Thoracic aorta (tissue), 2 donors: ENCODE measurements at regions not wholly inside any gene's neighbourhood (a gene's known extent, or its start where the extent isn't known, plus 50 kb on each side); places are given as distances from the start of the nearest gene placed in this dataset.

Experiments used
- ATAC-seq: fragments of 150-250 bp; one replicate; pipeline ENCODE4 v1.8.0; 2017; ENCODE audit warnings: low read depth; ENCODE audit not compliant: insufficient number of reproducible peaks, low FRiP score
- DNase-seq: peaks from one replicate; pipeline ENCODE4 v3.0.0-alpha.2; 2020; ENCODE audit warnings: low spot score
- H3K27ac ChIP-seq, 2 donors: fragments of 200-600 bp; sonication (generic); 1 replicate in 1 of 2; 2 replicates in 1 of 2; pipeline ENCODE4 v1.5.1; 2016; ENCODE audit warnings: mild to moderate bottlenecking in 2 of 2, moderate library complexity in 2 of 2
- H3K27me3 ChIP-seq: fragments of 200-600 bp; sonication (generic); replicated peaks from 2 replicates; pipeline ENCODE4 v1.6.0; 2016; ENCODE audit warnings: mild to moderate bottlenecking; ENCODE audit not compliant: insufficient read depth
- H3K36me3 ChIP-seq: fragments of 200-600 bp; sonication (generic); one replicate; pipeline ENCODE4 v1.5.1; 2016
- H3K4me1 ChIP-seq, 2 donors: fragments of 200-600 bp; sonication (generic); 1 replicate in 1 of 2; 2 replicates in 1 of 2; pipeline versions ENCODE4 v1.5.1 to v1.6.0; 2016; ENCODE audit warnings: low read depth in 2 of 2, mild to moderate bottlenecking in 1 of 2; ENCODE audit not compliant: control insufficient read depth in 1 of 2
- H3K4me3 ChIP-seq: fragments of 200-600 bp; sonication (generic); 2 replicates; pipeline ENCODE4 v1.5.1; 2016; ENCODE audit warnings: mild to moderate bottlenecking
- H3K9me3 ChIP-seq: fragments of 200-600 bp; sonication (generic); 2 replicates; pipeline ENCODE4 v1.5.1; 2016
- TF ChIP-seq, protein P1 (sequence below): fragments of 200-600 bp; sonication (generic); IDR thresholded peaks from one replicate; pipeline ENCODE4 v1.5.1; 2019; ENCODE audit warnings: antibody characterized with exemption

- no peak for ATAC-seq
- peaks cover 0 to 4% of the 10 kb centered on the region in 2 donors for H3K4me1 ChIP-seq
- no peak overlapping the region for H3K27ac ChIP-seq
- TF ChIP-seq, protein P1, sequence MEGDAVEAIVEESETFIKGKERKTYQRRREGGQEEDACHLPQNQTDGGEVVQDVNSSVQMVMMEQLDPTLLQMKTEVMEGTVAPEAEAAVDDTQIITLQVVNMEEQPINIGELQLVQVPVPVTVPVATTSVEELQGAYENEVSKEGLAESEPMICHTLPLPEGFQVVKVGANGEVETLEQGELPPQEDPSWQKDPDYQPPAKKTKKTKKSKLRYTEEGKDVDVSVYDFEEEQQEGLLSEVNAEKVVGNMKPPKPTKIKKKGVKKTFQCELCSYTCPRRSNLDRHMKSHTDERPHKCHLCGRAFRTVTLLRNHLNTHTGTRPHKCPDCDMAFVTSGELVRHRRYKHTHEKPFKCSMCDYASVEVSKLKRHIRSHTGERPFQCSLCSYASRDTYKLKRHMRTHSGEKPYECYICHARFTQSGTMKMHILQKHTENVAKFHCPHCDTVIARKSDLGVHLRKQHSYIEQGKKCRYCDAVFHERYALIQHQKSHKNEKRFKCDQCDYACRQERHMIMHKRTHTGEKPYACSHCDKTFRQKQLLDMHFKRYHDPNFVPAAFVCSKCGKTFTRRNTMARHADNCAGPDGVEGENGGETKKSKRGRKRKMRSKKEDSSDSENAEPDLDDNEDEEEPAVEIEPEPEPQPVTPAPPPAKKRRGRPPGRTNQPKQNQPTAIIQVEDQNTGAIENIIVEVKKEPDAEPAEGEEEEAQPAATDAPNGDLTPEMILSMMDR = no peak
- DNase-seq = no peak
- no peak overlapping the region for H3K4me3 ChIP-seq
- no peaks in the 10 kb centered on the region for H3K27me3 ChIP-seq
- H3K36me3 ChIP-seq = no peaks in the 10 kb centered on the region
- H3K9me3 ChIP-seq = no peaks in the 10 kb centered on the region
These were observed 182.5 kb downstream of the NFKBIZ start for GRCh38 chr3:102031834-102032233.

DNA sequence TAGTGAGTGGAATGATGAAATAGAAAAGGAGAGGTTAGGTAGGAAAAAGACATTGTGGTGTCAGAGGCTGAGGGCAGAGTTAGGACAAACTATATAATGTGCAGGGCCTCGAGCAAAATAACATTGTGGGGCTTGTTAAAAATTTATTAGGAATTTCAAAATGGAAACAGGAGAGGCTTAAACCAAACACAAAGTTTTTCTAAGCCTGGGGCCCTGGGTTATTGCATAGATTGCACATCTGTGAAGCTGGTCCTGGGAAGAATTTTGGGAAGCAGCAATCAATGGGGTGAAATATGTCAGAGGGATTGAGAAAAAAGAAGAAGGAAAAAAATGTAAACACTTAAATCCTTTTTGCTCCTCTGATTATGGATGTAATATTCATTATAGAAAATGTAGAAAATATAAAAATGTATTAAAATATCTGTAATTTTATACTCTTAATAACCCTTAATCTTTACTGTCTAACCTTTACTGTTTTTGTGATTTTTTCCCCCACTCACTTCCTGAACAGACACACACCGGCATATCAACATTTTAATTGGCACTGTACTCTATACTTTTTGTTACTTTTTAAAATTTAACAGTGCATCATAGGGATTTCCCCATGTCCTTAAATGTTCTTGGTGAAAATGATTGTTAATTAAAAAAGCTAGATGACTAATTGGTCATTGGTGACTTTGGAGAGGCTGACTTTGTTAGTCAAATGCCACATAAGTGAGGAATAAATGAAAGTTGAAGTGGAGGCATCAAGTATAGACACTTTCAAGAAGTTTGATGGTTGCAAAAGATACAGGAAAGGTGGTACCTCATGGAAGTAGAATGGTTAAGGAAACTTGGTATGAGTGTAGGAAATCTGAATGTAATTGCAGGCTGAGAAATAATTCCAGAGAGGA is 183.4 kb downstream of the NFKBIZ start:
- Histone ChIP-seq H3K27ac (no peak overlapping the region), H3K9me3 (no peaks in the 10 kb centered on the region), H3K4me1 (peaks cover 0 to 13% of the 10 kb centered on the region in 2 donors), H3K36me3 (no peaks in the 10 kb centered on the region), H3K4me3 (no peak overlapping the region), H3K27me3 (no peaks in the 10 kb centered on the region)
- TF ChIP-seq, protein P1 = no peak
- no peak for ATAC-seq
- DNase-seq = no peak

GRCh38 chr3:102034639-102035451 is 185.5 kb downstream of the NFKBIZ start:
- TF ChIP-seq, protein P1 = no peak
- no peak for ATAC-seq

GRCh38 chr3:102036017-102036416 is 186.7 kb downstream of the NFKBIZ start:
- TF ChIP-seq, protein P1 = no peak
- no peak for ATAC-seq
- no peaks in the 10 kb centered on the region for H3K27me3 ChIP-seq
- H3K36me3 ChIP-seq = no peaks in the 10 kb centered on the region
- peaks cover 6% of the 10 kb centered on the region for H3K9me3 ChIP-seq
- H3K27ac ChIP-seq = no peak overlapping the region
- peaks cover 0 to 13% of the 10 kb centered on the region in 2 donors for H3K4me1 ChIP-seq
- no peak for DNase-seq
- no peak overlapping the region for H3K4me3 ChIP-seq

More at GRCh38 chr3:102034639-102035451, 185.5 kb downstream of the NFKBIZ start:
- peaks cover 3% of the 10 kb centered on the region for H3K9me3 ChIP-seq
- H3K27ac ChIP-seq = no peak overlapping the region
- peaks cover 0 to 13% of the 10 kb centered on the region in 2 donors for H3K4me1 ChIP-seq
- no peak overlapping the region for H3K4me3 ChIP-seq
- no peaks in the 10 kb centered on the region for H3K27me3 ChIP-seq
- no peak for DNase-seq
- no peaks in the 10 kb centered on the region for H3K36me3 ChIP-seq

DNA sequence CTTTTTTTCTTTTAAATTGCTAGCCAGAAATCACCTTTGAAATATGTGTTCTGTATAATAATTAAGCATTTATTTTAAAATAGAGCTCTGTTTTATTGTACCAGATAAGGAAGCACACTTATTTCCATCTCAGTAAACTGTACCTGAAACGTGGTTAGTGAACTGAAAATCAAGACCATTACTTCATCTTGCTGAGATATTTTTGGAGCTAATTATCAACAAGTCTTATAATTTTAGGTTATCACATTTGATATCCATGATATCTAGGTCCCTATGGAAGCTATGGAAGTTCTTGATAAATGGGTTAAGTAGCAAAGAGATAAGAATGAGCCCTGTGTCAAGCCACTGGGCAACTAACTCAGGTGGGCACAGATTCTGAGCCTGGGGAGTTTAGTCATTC is 187.2 kb downstream of the NFKBIZ start:
- H3K36me3 ChIP-seq = no peaks in the 10 kb centered on the region
- peaks cover 0 to 13% of the 10 kb centered on the region in 2 donors for H3K4me1 ChIP-seq
- TF ChIP-seq, protein P1 = no peak
- no peak overlapping the region for H3K4me3 ChIP-seq
- H3K27ac ChIP-seq = peak overlapping the region in 1 of 2 donors; percentile 55
- H3K27me3 ChIP-seq = no peaks in the 10 kb centered on the region
- DNase-seq = no peak
- H3K9me3 ChIP-seq = peaks cover 6% of the 10 kb centered on the region
- no peak for ATAC-seq
